ENCODE measurements at regions not wholly inside any gene's neighbourhood (a gene's known extent, or its start where the extent isn't known, plus 50 kb on each side); places are given as distances from the start of the nearest gene placed in this dataset.

- 65 to 71% methylated on average over 2 of the region's 2 CpGs for WGBS, 2 donors
- no peaks in the 10 kb centered on the region for H3K36me3 ChIP-seq
- peaks cover 0 to 4% (median 0%) of the 10 kb centered on the region in 11 donors for H3K9me3 ChIP-seq
- intact Hi-C loops (cut with DNase I) = no loop called here
- no peaks in the 10 kb centered on the region for H3K4me1 ChIP-seq
- H3K27me3 ChIP-seq = no peaks in the 10 kb centered on the region
- H3K27ac ChIP-seq = no peak overlapping the region
- ATAC-seq (no peak), DNase-seq (no peak)
- TF ChIP-seq, protein P1, sequence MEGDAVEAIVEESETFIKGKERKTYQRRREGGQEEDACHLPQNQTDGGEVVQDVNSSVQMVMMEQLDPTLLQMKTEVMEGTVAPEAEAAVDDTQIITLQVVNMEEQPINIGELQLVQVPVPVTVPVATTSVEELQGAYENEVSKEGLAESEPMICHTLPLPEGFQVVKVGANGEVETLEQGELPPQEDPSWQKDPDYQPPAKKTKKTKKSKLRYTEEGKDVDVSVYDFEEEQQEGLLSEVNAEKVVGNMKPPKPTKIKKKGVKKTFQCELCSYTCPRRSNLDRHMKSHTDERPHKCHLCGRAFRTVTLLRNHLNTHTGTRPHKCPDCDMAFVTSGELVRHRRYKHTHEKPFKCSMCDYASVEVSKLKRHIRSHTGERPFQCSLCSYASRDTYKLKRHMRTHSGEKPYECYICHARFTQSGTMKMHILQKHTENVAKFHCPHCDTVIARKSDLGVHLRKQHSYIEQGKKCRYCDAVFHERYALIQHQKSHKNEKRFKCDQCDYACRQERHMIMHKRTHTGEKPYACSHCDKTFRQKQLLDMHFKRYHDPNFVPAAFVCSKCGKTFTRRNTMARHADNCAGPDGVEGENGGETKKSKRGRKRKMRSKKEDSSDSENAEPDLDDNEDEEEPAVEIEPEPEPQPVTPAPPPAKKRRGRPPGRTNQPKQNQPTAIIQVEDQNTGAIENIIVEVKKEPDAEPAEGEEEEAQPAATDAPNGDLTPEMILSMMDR (IDR thresholded peaks at IDR 0.05) = no peak
- H3K4me3 ChIP-seq = no peak overlapping the region
Measured at GRCh38 chr3:153356908-153357307, 194.9 kb downstream of the RAP2B start.

DNA sequence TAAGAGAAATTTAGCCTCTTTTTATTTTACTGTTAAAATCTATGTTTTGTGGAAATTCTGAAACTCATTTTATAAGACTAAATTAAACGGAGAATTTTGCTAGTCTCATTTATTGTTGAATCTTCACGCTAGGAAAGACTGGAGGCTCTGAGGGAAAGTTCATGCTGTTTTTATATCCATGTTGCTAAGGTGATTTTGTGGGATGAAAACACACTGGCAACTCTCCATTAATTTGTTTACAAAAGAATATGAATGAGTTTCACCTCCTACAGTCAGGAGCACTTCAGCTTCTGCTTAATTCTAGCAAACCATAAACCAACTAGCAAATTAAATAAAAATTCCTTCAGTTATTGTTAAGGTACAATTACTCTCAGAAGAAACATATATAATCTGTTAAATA, 195.4 kb downstream of the RAP2B start:
- WGBS, 2 donors = 86 to 89% methylated on average over 2 of the region's 2 CpGs
- Histone ChIP-seq H3K9me3 (peaks cover 0 to 8% (median 0%) of the 10 kb centered on the region in 11 donors), H3K27ac (no peak overlapping the region), H3K4me3 (no peak overlapping the region), H3K36me3 (no peaks in the 10 kb centered on the region), H3K27me3 (no peaks in the 10 kb centered on the region), H3K4me1 (no peaks in the 10 kb centered on the region)
- intact Hi-C loops (cut with DNase I) = no loop called here
- TF ChIP-seq, protein P1 (IDR thresholded peaks at IDR 0.05) = no peak
- DNase-seq (no peak), ATAC-seq (no peak)

DNA sequence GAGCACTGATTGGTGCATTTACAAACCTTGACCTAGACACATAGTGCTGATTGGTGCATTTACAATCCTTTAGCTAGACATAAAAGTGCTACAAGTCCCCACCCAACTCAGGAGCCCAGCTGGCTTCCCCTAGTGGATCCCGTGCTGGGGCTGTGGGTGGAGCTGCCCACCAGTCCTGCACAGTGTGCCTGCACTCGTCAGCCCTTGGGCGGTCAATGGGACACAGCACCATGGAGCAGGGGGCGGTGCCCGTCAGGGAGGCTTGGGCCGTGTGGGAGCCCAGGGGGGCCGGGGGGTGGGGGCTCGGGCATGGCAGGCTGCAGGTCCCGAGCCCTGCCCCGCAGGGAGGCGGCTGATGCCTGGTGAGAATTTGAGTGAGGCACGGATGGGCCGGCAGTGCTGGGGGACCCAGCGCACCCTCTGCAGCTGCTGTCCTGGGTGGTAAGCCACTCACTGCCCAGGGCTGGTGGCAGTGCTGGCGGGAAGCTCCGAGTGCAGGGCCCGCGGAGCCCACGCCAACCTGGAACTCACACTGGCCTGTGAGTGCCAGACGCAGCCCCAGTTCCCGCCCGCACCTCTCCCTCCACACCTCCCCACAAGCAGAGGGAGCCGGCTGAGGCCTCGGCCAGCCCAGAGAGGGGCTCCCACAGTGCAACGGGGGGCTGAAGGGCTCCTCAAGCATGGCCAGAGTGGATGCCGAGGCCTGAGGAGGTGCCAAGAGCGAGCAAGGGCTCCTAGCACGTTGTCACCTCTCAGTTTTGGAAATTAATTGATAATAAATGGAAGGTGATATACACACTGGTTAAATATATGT, 207.7 kb downstream of the RAP2B start:
- intact Hi-C loops (cut with DNase I) = no loop called here
- TF ChIP-seq, protein P1 (IDR thresholded peaks at IDR 0.05) = no peak
- no peaks in the 10 kb centered on the region for H3K36me3 ChIP-seq
- H3K27me3 ChIP-seq = no peaks in the 10 kb centered on the region
- DNase-seq = no peak
- H3K27ac ChIP-seq = no peak overlapping the region
- WGBS, 2 donors = 92 to 93% methylated on average over 28 of the region's 28 CpGs
- H3K4me1 ChIP-seq = peaks cover 0 to 15% (median 0%) of the 10 kb centered on the region in 9 donors
- no peak for ATAC-seq
- H3K9me3 ChIP-seq = peaks cover 0 to 15% (median 0%) of the 10 kb centered on the region in 11 donors
- no peak overlapping the region for H3K4me3 ChIP-seq

DNA sequence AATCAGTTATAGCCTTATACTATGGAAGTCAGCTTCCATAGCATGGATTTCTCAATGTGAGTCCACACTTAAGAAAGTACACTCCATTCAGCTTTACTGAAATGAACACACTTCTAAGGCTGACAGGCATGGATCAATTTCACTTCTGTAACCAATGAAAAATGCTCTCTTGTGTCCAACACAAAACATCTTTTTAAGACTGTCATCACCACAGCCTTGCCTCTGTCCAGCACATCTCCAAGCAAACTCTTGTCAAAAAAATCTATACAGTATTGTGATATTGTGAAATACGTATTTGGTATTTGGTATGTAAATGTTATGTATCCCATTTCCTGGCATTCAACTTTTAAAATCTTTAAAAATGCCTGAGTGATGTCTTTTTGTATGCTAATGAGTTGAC, 208.7 kb downstream of the RAP2B start:
- 75 to 88% methylated on average over 1 of the region's 1 CpG for WGBS, 2 donors
- DNase-seq (no peak), ATAC-seq (no peak)
- H3K27me3 ChIP-seq = no peaks in the 10 kb centered on the region
- H3K36me3 ChIP-seq = no peaks in the 10 kb centered on the region
- intact Hi-C loops (cut with DNase I) = no loop called here
- peaks cover 0 to 8% (median 0%) of the 10 kb centered on the region in 11 donors for H3K9me3 ChIP-seq
- no peak overlapping the region for H3K27ac ChIP-seq
- H3K4me1 ChIP-seq = peaks cover 0 to 15% (median 0%) of the 10 kb centered on the region in 9 donors
- TF ChIP-seq, protein P1 (IDR thresholded peaks at IDR 0.05) = no peak
- H3K4me3 ChIP-seq = no peak overlapping the region
